ENCODE measurements at regions not wholly inside any gene's neighbourhood (a gene's known extent, or its start where the extent isn't known, plus 50 kb on each side); places are given as distances from the start of the nearest gene placed in this dataset.

DNA sequence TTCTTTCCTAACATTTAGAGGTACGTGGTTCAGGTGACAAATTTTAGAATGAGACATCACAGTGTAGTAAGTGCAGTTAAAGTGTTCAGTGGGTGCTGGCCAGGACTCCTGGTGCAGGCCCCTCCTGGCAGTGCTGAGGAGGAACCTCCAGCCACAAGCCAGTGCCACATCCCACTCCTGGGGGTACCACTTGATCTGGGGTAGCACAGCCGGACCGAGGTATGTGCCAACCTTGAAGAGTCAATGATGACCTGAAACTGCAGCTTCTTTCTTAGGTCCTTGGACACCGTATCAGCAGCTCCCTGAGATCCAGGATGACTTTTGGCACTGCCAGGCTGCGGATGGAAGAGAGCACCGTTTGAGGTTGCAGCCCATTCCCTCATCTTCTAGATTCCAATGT is 310.4 kb upstream of the IRX4 start:
- no peak for TF ChIP-seq POLR2A (IDR thresholded peaks at IDR 0.05)
- TF ChIP-seq, protein P1, sequence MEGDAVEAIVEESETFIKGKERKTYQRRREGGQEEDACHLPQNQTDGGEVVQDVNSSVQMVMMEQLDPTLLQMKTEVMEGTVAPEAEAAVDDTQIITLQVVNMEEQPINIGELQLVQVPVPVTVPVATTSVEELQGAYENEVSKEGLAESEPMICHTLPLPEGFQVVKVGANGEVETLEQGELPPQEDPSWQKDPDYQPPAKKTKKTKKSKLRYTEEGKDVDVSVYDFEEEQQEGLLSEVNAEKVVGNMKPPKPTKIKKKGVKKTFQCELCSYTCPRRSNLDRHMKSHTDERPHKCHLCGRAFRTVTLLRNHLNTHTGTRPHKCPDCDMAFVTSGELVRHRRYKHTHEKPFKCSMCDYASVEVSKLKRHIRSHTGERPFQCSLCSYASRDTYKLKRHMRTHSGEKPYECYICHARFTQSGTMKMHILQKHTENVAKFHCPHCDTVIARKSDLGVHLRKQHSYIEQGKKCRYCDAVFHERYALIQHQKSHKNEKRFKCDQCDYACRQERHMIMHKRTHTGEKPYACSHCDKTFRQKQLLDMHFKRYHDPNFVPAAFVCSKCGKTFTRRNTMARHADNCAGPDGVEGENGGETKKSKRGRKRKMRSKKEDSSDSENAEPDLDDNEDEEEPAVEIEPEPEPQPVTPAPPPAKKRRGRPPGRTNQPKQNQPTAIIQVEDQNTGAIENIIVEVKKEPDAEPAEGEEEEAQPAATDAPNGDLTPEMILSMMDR (IDR thresholded peaks at IDR 0.05 in 4 of 5, conservative IDR thresholded peaks at IDR 0.05 in 1 of 5) = no peak
